Activated CD8-positive, alpha-beta T cell treated with anti-CD3 and anti-CD28 coated beads, Interleukin-2, amount 10 ng/mL, durations not matched to agents 7 days and 5 days (primary cell): ENCODE measurements at regions not wholly inside any gene's neighbourhood (a gene's known extent, or its start where the extent isn't known, plus 50 kb on each side); places are given as distances from the start of the nearest gene placed in this dataset.

Experiments used
- ATAC-seq: fragments of 150-1000 bp; cut with Tn5 transposase; one replicate; pipeline ENCODE4 v1.10.0; 2021; ENCODE audit warnings: moderate library complexity
- CTCF ChIA-PET: fragments of 350-600 bp; sonication (Branson Sonifier 250); formaldehyde crosslinking; loops from one replicate; lab custom pipeline; 2021; ENCODE audit warnings: antibody characterized with exemption; lab: Charles Lee
- POLR2A ChIA-PET: fragments of 350-600 bp; sonication (Branson Sonifier 250); formaldehyde crosslinking; loops from one replicate; lab custom pipeline; 2021; ENCODE audit warnings: antibody characterized with exemption; lab: Charles Lee
- DNase-seq: peaks from one replicate; pipeline ENCODE4 v3.0.0-alpha.2; 2020
- H3K27ac Mint-ChIP-seq: one replicate; pipeline ENCODE4 v1.8.0; 2021; ENCODE audit warnings: mild to moderate bottlenecking, mixed read lengths
- H3K27me3 Mint-ChIP-seq: one replicate; pipeline ENCODE4 v1.8.0; 2021; ENCODE audit warnings: low read depth, mixed read lengths
- H3K36me3 Mint-ChIP-seq: one replicate; pipeline ENCODE4 v1.8.0; 2021; ENCODE audit warnings: low read depth, mixed read lengths
- H3K4me1 Mint-ChIP-seq: one replicate; pipeline ENCODE4 v1.8.0; 2021; ENCODE audit warnings: low read depth, mixed read lengths
- H3K4me3 Mint-ChIP-seq: one replicate; pipeline ENCODE4 v1.8.0; 2021; ENCODE audit warnings: mild to moderate bottlenecking, mixed read lengths
- H3K9me3 Mint-ChIP-seq: one replicate; pipeline ENCODE4 v1.8.0; 2022; ENCODE audit warnings: mixed read lengths; ENCODE audit not compliant: insufficient read depth

DNA sequence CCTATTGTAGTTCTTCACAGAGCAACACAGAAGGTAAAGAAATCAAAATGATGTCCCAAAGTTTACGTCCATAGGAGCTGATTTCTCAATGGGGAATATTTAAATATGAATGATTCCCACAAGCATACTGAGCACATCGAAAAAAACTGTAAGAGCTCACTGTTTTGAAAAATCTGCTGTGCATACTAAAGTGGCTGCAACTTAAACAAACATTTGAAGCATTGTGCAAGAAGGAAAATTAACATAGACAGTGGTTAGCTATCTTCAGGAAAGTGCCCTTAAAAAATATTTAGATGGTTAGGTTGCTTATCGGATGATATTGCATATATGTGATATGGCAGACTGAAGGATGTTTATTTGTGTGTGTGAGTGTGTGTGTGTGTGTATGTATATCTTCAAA, 747.6 kb downstream of the RFPL4B start:
- no peak for DNase-seq
- ATAC-seq, result no peak
- Mint-ChIP-seq H3K27me3 (no peaks in the 10 kb centered on the region), H3K36me3 (no peaks in the 10 kb centered on the region), H3K4me1 (no peaks in the 10 kb centered on the region), H3K4me3 (no peak overlapping the region), H3K9me3 (no peaks in the 10 kb centered on the region), H3K27ac (no peak overlapping the region)
- CTCF ChIA-PET, result no interaction called here
- POLR2A ChIA-PET, result no interaction called here

DNA sequence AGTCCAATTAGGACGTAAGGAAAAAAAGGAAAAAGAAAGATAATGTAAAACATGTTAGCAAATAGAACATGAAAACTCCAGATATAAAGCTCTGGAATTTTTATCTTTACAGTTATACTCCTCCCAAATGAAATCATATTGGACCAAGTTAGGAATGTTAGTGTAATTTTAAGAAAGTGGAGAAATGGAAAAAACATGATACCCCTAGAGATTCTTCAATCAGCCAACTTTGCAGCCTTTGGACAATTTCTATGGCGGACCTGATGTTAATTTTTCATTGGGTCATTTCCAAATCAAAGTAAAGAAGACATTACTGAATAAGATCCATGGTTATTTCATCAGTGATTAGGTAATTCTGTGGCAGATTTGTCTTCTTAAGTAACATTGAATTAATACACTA, 748.7 kb downstream of the RFPL4B start:
- ChIA-PET CTCF (no interaction called here), POLR2A (no interaction called here)
- Mint-ChIP-seq H3K36me3 (no peaks in the 10 kb centered on the region), H3K27ac (no peak overlapping the region), H3K9me3 (no peaks in the 10 kb centered on the region), H3K27me3 (no peaks in the 10 kb centered on the region), H3K4me1 (no peaks in the 10 kb centered on the region), H3K4me3 (no peak overlapping the region)
- no peak for ATAC-seq
- DNase-seq, result no peak

DNA sequence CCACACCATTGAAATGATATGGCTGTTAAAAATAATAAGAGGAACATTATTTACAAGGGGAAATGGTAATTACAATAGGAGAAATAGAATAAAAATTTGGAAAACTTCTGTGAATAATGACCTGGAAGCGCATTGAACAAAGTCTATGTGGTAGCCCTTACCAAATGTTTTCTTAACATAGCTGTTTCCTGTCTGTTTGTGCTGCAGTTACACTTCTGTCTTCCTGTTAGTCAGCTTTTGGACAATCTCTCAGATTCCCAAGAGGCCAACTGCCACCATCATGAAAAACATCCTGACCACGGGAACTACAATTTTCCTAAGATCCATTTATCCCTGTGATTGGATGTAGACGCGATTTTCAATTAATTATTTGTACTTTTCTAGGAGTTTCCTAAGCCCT, 754.4 kb upstream of the MARCKS start:
- no peaks in the 10 kb centered on the region for H3K9me3 Mint-ChIP-seq
- no peaks in the 10 kb centered on the region for H3K36me3 Mint-ChIP-seq
- ChIA-PET POLR2A (no interaction called here), CTCF (no interaction called here)
- no peak overlapping the region for H3K27ac Mint-ChIP-seq
- no peaks in the 10 kb centered on the region for H3K27me3 Mint-ChIP-seq
- H3K4me3 Mint-ChIP-seq, result no peak overlapping the region
- no peak for DNase-seq
- no peaks in the 10 kb centered on the region for H3K4me1 Mint-ChIP-seq
- ATAC-seq, result no peak

DNA sequence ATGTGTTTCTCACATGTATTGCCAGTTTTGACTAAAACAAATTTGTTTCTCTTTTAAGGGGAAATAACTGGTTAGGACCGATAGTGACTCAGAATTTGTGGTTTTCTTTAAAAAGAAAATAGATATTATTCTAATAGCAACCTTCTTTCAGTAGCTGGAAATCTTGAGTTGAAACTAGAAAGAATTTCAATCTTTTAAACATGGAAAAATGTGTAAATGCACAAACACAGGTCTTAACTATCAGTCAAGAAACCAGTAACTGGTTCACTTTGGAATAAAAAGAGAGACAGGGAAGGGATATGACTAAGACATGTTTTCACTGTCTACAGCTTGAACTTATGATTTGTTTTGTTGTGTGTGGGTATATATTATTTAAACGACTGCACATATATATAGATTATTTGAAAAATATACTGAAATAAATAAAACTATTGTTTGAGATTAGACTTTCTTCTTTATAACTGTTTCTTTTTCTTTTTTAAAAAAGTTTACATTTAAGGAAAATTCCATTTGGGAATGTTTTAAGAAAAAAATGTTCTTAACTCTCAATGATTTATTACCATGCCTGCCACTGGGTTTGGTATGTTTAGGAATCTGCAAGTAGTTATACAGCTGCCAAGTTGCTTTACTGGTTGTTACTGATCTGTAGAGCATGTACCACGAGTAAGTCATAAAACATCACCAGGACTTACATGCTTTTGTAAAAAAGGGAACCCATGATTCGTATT, 753.3 kb upstream of the MARCKS start:
- H3K4me3 Mint-ChIP-seq, result no peak overlapping the region
- ChIA-PET POLR2A (no interaction called here), CTCF (no interaction called here)
- no peaks in the 10 kb centered on the region for H3K27me3 Mint-ChIP-seq
- no peaks in the 10 kb centered on the region for H3K4me1 Mint-ChIP-seq
- H3K36me3 Mint-ChIP-seq, result no peaks in the 10 kb centered on the region
- no peaks in the 10 kb centered on the region for H3K9me3 Mint-ChIP-seq
- ATAC-seq (no peak), DNase-seq (no peak)
- H3K27ac Mint-ChIP-seq, result no peak overlapping the region

DNA sequence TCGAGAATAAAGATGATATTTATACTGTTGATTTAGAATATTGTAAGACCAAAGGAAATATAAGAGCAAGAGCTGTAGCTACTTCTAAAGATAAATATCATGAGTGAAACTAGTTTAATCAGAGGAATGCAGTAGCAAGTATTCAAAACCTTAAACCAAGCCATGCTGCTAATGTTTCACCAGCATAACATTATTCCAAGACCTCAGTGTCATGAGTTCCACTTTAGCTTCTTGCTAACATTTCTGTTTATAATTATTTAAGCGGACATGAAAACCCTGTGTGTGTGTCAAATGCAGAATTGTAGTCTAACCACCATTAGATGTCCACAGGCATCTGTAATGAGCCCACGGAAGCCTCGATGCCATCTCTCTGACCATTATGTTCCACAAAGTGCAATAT, 752.6 kb upstream of the MARCKS start:
- Mint-ChIP-seq H3K27ac (no peak overlapping the region), H3K27me3 (no peaks in the 10 kb centered on the region), H3K4me1 (no peaks in the 10 kb centered on the region), H3K36me3 (no peaks in the 10 kb centered on the region), H3K9me3 (no peaks in the 10 kb centered on the region), H3K4me3 (no peak overlapping the region)
- DNase-seq (no peak), ATAC-seq (no peak)
- CTCF ChIA-PET, result no interaction called here
- POLR2A ChIA-PET, result no interaction called here

DNA sequence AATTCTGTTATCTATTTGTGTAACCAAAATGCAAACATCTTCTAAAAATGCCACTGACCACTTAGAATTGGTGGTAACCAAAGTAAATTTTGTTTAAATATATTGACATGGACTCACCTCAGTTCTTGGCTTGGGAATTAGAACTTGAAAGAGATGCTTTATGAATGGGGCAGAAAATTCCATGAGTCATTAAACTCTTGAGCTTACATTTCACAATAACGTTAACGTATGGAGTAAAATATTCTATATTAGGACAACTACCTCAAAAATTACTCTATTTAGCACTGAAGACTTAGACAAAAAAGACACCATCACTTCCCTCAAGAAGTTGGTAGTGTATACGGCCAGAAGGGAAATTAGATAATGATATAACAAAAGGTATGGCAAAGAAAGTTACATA, 752.2 kb upstream of the MARCKS start:
- CTCF ChIA-PET, result no interaction called here

DNA sequence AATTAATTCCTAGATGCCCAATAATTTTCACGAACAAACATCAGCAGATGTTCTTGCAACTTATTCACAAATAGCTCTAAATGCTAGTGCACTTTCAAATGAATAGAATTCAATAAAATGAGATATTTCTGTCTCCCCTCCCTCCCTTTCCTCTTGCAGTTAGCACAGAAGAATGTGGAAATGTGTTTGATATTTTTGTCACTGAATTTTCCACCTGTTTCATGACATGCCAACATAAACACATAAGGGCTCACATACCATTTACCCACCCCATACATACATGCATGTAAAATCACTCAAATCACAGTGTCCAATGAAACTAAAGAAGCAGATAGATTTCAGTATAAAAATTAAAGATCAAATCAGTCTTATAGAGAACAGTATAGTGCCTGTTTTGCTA, 746.9 kb upstream of the MARCKS start:
- no peak for ATAC-seq
- no peak overlapping the region for H3K4me3 Mint-ChIP-seq
- no peak overlapping the region for H3K27ac Mint-ChIP-seq
- H3K36me3 Mint-ChIP-seq, result no peaks in the 10 kb centered on the region
- H3K4me1 Mint-ChIP-seq, result no peaks in the 10 kb centered on the region
- H3K9me3 Mint-ChIP-seq, result peaks cover 4% of the 10 kb centered on the region
- no peaks in the 10 kb centered on the region for H3K27me3 Mint-ChIP-seq
- CTCF ChIA-PET, result no interaction called here
- DNase-seq, result no peak
- POLR2A ChIA-PET, result no interaction called here

More for the DNA sequence above, 752.2 kb upstream of the MARCKS start:
- Mint-ChIP-seq H3K36me3 (no peaks in the 10 kb centered on the region), H3K9me3 (no peaks in the 10 kb centered on the region), H3K4me1 (no peaks in the 10 kb centered on the region), H3K4me3 (no peak overlapping the region), H3K27me3 (no peaks in the 10 kb centered on the region), H3K27ac (no peak overlapping the region)
- no peak for ATAC-seq
- POLR2A ChIA-PET, result no interaction called here
- no peak for DNase-seq

DNA sequence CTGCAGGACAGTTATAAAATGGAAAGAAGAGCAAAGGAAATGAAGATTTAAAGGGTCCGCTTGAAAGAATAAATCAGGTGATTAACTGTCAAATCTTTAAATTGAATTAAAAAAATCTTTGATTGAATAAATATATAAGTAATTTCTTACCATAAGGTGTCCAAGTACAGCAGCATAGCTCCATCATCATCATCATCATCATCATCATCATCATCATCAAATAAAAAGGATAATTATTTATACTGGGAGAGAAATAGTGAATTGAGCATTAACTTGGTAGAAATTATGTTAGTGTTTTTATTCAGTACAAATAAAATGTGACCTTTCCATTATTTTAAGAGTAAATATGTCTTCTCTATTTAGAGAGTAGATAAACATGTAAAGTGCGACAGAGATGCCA, 745.6 kb upstream of the MARCKS start:
- no peaks in the 10 kb centered on the region for H3K4me1 Mint-ChIP-seq
- ChIA-PET POLR2A (no interaction called here), CTCF (no interaction called here)
- H3K4me3 Mint-ChIP-seq, result no peak overlapping the region
- no peaks in the 10 kb centered on the region for H3K27me3 Mint-ChIP-seq
- no peak for DNase-seq
- no peaks in the 10 kb centered on the region for H3K36me3 Mint-ChIP-seq
- peaks cover 4% of the 10 kb centered on the region for H3K9me3 Mint-ChIP-seq
- ATAC-seq, result no peak
- no peak overlapping the region for H3K27ac Mint-ChIP-seq

DNA sequence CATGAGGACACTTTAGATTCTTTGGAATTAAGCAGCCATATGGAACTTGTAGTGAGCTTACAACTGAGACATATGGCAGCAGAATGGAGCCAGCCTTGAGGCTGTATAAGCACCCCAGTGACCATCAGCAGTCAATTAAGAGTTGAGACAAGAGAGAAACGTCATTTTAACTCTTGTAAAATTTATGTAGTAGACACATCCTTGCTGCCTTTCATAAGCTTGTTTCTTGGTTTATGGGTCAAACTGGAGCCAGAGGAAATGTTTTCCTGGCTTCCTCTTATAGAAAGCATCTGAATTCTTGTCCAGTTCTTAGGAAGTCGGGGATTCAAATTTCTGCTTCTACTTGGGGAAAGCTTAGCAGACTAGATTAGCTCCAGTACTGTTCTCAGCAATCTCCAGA, 745.1 kb upstream of the MARCKS start:
- CTCF ChIA-PET, result no interaction called here
- H3K4me3 Mint-ChIP-seq, result no peak overlapping the region
- peaks cover 4% of the 10 kb centered on the region for H3K9me3 Mint-ChIP-seq
- H3K36me3 Mint-ChIP-seq, result no peaks in the 10 kb centered on the region
- POLR2A ChIA-PET, result no interaction called here
- no peaks in the 10 kb centered on the region for H3K4me1 Mint-ChIP-seq
- no peak overlapping the region for H3K27ac Mint-ChIP-seq
- ATAC-seq, result no peak
- DNase-seq, result no peak
- no peaks in the 10 kb centered on the region for H3K27me3 Mint-ChIP-seq

DNA sequence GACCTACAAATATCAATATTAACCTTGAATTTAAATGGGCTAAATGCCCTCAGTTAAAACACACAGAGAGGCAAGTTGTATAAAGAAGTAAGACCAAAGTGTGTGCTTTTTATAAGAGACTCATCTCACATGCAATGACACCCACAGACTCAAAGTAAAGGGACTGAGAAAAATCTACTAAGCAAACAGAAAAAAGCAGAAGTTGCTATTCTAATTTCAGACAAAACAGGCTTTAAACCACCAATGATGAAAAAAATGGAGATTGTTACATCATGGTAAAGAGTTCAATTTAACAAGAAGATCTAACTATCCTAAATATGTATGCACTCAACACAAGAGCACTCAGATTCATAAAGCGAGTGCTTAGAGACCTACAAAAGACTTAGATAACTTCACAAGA, 741.9 kb upstream of the MARCKS start:
- Mint-ChIP-seq H3K9me3 (peaks cover 4% of the 10 kb centered on the region), H3K27me3 (no peaks in the 10 kb centered on the region), H3K36me3 (no peaks in the 10 kb centered on the region), H3K4me1 (no peaks in the 10 kb centered on the region), H3K27ac (no peak overlapping the region), H3K4me3 (no peak overlapping the region)
- ChIA-PET POLR2A (no interaction called here), CTCF (no interaction called here)
- DNase-seq, result no peak
- ATAC-seq, result no peak

DNA sequence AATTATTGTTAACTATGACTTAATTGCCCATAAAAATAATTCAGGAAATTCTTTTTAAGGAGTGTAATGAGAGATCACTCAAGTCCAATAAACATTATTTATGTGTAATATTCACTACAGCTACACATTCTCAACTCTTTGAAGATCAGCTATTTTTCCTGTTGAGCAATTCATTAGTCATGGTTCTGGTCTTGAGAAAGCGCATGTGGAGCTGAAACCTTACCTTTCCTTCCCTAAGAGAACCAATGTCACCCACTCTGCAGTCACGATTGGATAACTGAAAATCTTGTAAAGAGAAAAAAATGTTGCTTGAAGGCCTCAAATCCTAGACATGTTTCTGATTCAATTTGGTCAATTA, 736.9 kb upstream of the MARCKS start:
- ChIA-PET CTCF (no interaction called here), POLR2A (no interaction called here)
- Mint-ChIP-seq H3K27me3 (no peaks in the 10 kb centered on the region), H3K4me3 (no peak overlapping the region), H3K4me1 (no peaks in the 10 kb centered on the region), H3K9me3 (no peaks in the 10 kb centered on the region), H3K27ac (no peak overlapping the region), H3K36me3 (no peaks in the 10 kb centered on the region)
- DNase-seq (no peak), ATAC-seq (no peak)

DNA sequence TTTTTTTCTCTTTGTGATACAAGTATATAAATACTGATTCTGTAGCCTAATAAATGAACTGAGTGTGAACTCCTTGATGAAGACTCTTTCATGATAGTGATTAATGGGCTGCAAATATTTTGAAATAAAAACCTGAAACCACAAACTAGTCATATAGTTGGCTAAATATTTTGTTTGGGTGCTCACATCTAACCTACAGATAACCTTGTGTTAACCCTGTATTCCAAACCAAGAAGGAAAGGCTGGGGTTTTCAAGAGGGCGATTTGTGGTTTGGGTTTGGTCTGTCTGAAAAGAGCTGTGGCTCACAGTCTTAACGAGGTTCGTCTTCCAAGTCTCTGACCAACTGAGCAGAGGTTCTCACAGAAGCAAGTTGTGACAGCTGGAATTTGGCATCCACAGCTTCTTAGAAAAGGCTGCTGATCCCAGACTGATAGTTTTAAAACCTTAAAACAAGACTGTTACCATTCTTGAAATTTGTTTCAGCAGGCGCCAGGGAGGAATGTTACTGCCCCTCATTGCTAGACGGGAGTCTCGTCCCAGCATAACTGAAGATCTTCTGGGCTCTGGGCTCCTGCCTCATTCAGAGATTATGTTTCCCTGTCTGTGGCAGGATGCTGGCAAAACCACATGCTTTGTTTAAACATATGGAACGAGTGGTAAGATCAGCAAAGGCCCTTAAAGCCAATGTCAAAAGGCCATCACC, 736.4 kb upstream of the MARCKS start:
- POLR2A ChIA-PET, result no interaction called here
- Mint-ChIP-seq H3K9me3 (no peaks in the 10 kb centered on the region), H3K4me3 (no peak overlapping the region), H3K4me1 (no peaks in the 10 kb centered on the region), H3K27ac (no peak overlapping the region), H3K36me3 (no peaks in the 10 kb centered on the region), H3K27me3 (no peaks in the 10 kb centered on the region)
- no peak for ATAC-seq
- CTCF ChIA-PET, result no interaction called here
- no peak for DNase-seq

DNA sequence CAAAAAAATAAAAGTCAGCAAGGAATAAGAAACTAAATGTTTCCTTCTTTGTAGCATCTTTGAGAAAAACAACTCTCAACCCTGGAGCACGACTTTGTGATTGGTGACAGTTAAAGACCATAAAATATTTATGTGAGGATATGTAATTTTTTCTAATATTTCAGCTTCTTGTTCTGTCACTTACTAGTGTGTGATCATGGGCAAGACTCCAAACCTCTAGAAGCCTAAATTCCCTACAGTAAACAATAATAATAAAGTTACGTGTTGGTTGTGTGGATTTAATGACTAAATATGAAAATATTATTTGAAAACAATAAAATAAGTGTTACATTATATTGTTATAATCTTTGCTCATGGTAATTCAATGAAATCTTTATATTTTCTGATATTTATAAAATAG, 735.6 kb upstream of the MARCKS start:
- Mint-ChIP-seq H3K4me1 (no peaks in the 10 kb centered on the region), H3K27me3 (no peaks in the 10 kb centered on the region), H3K4me3 (no peak overlapping the region), H3K36me3 (no peaks in the 10 kb centered on the region), H3K27ac (no peak overlapping the region), H3K9me3 (no peaks in the 10 kb centered on the region)
- ChIA-PET POLR2A (no interaction called here), CTCF (no interaction called here)
- ATAC-seq (no peak), DNase-seq (no peak)
